ENCODE measurements at regions not wholly inside any gene's neighbourhood (a gene's known extent, or its start where the extent isn't known, plus 50 kb on each side); places are given as distances from the start of the nearest gene placed in this dataset.

DNA sequence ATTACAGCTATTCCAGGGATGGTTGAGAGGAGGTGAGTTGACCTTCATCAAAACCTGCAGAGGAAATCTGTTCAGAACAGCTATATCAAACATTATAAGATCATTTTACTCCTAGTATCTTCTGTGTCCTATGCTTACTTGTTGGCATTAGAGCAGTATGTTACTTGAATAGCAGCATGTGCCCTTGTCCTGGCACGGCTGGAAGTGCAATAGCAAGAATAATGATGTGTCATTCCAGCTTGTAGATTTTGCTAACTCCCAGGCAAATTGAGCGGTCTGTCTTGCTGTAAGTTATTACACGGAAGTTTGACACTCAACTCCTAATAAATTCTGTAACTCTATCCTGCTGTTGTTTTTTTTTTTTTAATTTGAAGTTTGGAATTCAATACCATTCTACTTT, 385.5 kb downstream of the TENT5A start:
- no peak for TF ChIP-seq POLR2A (IDR thresholded peaks at IDR 0.05; ENCODE audit: borderline replicate concordance, extremely low read depth, insufficient read depth, insufficient read length)
- Histone ChIP-seq H3K9me2 (ENCODE audit: insufficient read depth) (no peaks in the 10 kb centered on the region), H3K4me3 (replicated peaks in 1 of 2; ENCODE audit: low read depth in 1 of 2, low read length in 2 of 2) (no peak overlapping the region), H4K20me1 (ENCODE audit: insufficient read depth) (no peaks in the 10 kb centered on the region), H3K79me2 (ENCODE audit: insufficient read depth, low read length) (no peaks in the 10 kb centered on the region), H3K9ac (ENCODE audit: low read length) (no peak overlapping the region), H3K27ac (ENCODE audit: low read depth, low read length) (no peak overlapping the region), H2AFZ (ENCODE audit: low read depth, low read length, poor library complexity, severe bottlenecking) (no peak overlapping the region), H3K4me1 (ENCODE audit: control insufficient read depth in 1 of 2, insufficient read depth in 2 of 2, low read length in 2 of 2) (no peaks in the 10 kb centered on the region), H3K4me2 (ENCODE audit: low read length) (no peak overlapping the region), H3K36me3 (ENCODE audit: control insufficient read depth in 1 of 2, insufficient read depth in 2 of 2, low read length in 2 of 2) (no peaks in the 10 kb centered on the region), H3K27me3 (ENCODE audit: insufficient read depth, low read length) (no peaks in the 10 kb centered on the region), H3K9me3 (ENCODE audit: control insufficient read depth in 1 of 2, insufficient read depth in 1 of 2, low read depth in 1 of 2, low read length in 2 of 2) (no peaks in the 10 kb centered on the region)
- DNase-seq (ENCODE audit: low read depth, low spot score) (no peak), ATAC-seq (no peak)
- CTCF ChIA-PET, result no interaction called here
- intact Hi-C loops (cut with micrococcal nuclease), result no loop called here
- BruUV-seq (replicated peaks), result no TSS peak
- POLR2A ChIA-PET, result no interaction called here
- RAD21 ChIA-PET (ENCODE audit: low non-redundant PET in 1 of 2, low total read pairs in 2 of 2, uncharacterized antibody in 2 of 2, unreplicated experiment in 2 of 2), result no interaction called here

GRCh38 chr6:81362246-81362645, 390.2 kb downstream of the TENT5A start:
- no TSS peak for BruUV-seq (replicated peaks)

More at GRCh38 chr6:81362246-81362645, 390.2 kb downstream of the TENT5A start:
- Histone ChIP-seq H3K36me3 (ENCODE audit: control insufficient read depth in 1 of 2, insufficient read depth in 2 of 2, low read length in 2 of 2) (no peaks in the 10 kb centered on the region), H3K4me1 (ENCODE audit: control insufficient read depth in 1 of 2, insufficient read depth in 2 of 2, low read length in 2 of 2) (no peaks in the 10 kb centered on the region), H3K9me3 (ENCODE audit: control insufficient read depth in 1 of 2, insufficient read depth in 1 of 2, low read depth in 1 of 2, low read length in 2 of 2) (no peaks in the 10 kb centered on the region), H4K20me1 (ENCODE audit: insufficient read depth) (no peaks in the 10 kb centered on the region), H3K27ac (ENCODE audit: low read depth, low read length) (no peak overlapping the region), H3K4me2 (ENCODE audit: low read length) (no peak overlapping the region), H3K9ac (ENCODE audit: low read length) (no peak overlapping the region), H3K4me3 (replicated peaks in 1 of 2; ENCODE audit: low read depth in 1 of 2, low read length in 2 of 2) (no peak overlapping the region), H3K79me2 (ENCODE audit: insufficient read depth, low read length) (no peaks in the 10 kb centered on the region), H3K27me3 (ENCODE audit: insufficient read depth, low read length) (no peaks in the 10 kb centered on the region), H2AFZ (ENCODE audit: low read depth, low read length, poor library complexity, severe bottlenecking) (no peak overlapping the region), H3K9me2 (ENCODE audit: insufficient read depth) (no peaks in the 10 kb centered on the region)
- POLR2A ChIA-PET, result no interaction called here
- no peak for DNase-seq (ENCODE audit: low read depth, low spot score)
- CTCF ChIA-PET, result no interaction called here
- no peak for ATAC-seq
- TF ChIP-seq ELF1 (IDR thresholded peaks at IDR 0.05; ENCODE audit: borderline replicate concordance, low read depth) (no peak), ZFX (IDR thresholded peaks at IDR 0.05) (no peak), EGR1 (IDR thresholded peaks at IDR 0.05; ENCODE audit: low read depth) (no peak), SIN3A (IDR thresholded peaks at IDR 0.05; ENCODE audit: low read depth) (no peak), CTCF (IDR thresholded peaks at IDR 0.05 in 2 of 3, conservative IDR thresholded peaks at IDR 0.05 in 1 of 3; ENCODE audit: borderline replicate concordance in 1 of 3, insufficient read depth in 1 of 3, low read depth in 2 of 3, low read length in 2 of 3) (no peak), ATF3 (IDR thresholded peaks at IDR 0.05) (no peak), CEBPB (IDR thresholded peaks at IDR 0.05; ENCODE audit: low read depth) (no peak), POLR2A (IDR thresholded peaks at IDR 0.05; ENCODE audit: borderline replicate concordance, extremely low read depth, insufficient read depth, insufficient read length) (no peak)
- TF ChIP-seq, protein P1, sequence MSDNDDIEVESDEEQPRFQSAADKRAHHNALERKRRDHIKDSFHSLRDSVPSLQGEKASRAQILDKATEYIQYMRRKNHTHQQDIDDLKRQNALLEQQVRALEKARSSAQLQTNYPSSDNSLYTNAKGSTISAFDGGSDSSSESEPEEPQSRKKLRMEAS (IDR thresholded peaks at IDR 0.05), result no peak
- TF ChIP-seq, protein P2, sequence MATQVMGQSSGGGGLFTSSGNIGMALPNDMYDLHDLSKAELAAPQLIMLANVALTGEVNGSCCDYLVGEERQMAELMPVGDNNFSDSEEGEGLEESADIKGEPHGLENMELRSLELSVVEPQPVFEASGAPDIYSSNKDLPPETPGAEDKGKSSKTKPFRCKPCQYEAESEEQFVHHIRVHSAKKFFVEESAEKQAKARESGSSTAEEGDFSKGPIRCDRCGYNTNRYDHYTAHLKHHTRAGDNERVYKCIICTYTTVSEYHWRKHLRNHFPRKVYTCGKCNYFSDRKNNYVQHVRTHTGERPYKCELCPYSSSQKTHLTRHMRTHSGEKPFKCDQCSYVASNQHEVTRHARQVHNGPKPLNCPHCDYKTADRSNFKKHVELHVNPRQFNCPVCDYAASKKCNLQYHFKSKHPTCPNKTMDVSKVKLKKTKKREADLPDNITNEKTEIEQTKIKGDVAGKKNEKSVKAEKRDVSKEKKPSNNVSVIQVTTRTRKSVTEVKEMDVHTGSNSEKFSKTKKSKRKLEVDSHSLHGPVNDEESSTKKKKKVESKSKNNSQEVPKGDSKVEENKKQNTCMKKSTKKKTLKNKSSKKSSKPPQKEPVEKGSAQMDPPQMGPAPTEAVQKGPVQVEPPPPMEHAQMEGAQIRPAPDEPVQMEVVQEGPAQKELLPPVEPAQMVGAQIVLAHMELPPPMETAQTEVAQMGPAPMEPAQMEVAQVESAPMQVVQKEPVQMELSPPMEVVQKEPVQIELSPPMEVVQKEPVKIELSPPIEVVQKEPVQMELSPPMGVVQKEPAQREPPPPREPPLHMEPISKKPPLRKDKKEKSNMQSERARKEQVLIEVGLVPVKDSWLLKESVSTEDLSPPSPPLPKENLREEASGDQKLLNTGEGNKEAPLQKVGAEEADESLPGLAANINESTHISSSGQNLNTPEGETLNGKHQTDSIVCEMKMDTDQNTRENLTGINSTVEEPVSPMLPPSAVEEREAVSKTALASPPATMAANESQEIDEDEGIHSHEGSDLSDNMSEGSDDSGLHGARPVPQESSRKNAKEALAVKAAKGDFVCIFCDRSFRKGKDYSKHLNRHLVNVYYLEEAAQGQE (IDR thresholded peaks at IDR 0.05; ENCODE audit: low read depth), result no peak
- intact Hi-C loops (cut with micrococcal nuclease), result no loop called here
- RAD21 ChIA-PET (ENCODE audit: low non-redundant PET in 1 of 2, low total read pairs in 2 of 2, uncharacterized antibody in 2 of 2, unreplicated experiment in 2 of 2), result no interaction called here
